ENCODE measurements at regions not wholly inside any gene's neighbourhood (a gene's known extent, or its start where the extent isn't known, plus 50 kb on each side); places are given as distances from the start of the nearest gene placed in this dataset.

- Histone ChIP-seq H3K9me3 (ENCODE audit: control insufficient read depth, insufficient read depth, low read depth, low read length) (no peaks in the 10 kb centered on the region), H3K27ac (ENCODE audit: low read length) (no peak overlapping the region), H3K4me3 (ENCODE audit: low read depth in 2 of 2, low read length in 2 of 2) (no peak overlapping the region), H3K36me3 (ENCODE audit: control insufficient read depth, insufficient read depth, low read length) (no peaks in the 10 kb centered on the region), H3K27me3 (ENCODE audit: control insufficient read depth, insufficient read depth, low read length) (no peaks in the 10 kb centered on the region), H3K4me1 (ENCODE audit: control insufficient read depth, insufficient read depth, low read length) (no peaks in the 10 kb centered on the region)
- no peak for TF ChIP-seq TCF7L2 (IDR thresholded peaks at IDR 0.05; ENCODE audit: low read depth, low read length)
- no peak for TF ChIP-seq CTCF (IDR thresholded peaks at IDR 0.05)
- TF ChIP-seq POLR2AphosphoS5 (IDR thresholded peaks at IDR 0.05; ENCODE audit: low read depth, low read length) = no peak
- TF ChIP-seq REST (IDR thresholded peaks at IDR 0.05; ENCODE audit: insufficient read depth in 1 of 2, low read depth in 2 of 2, low read length in 1 of 2) = no peak
- no peak for TF ChIP-seq SIN3A (IDR thresholded peaks at IDR 0.05; ENCODE audit: borderline replicate concordance, insufficient read depth, low read depth, low read length)
- intact Hi-C loops (cut with micrococcal nuclease; ENCODE audit: unreplicated experiment) (no loop called here), in situ Hi-C loops (cut with HindIII; ENCODE audit: low pct_unique_long_range_greater_than_20kb, low sequenced_read_pairs) (no loop called here)
- no TSS peak for BruUV-seq (replicated peaks)
- POLR2A ChIA-PET = no interaction called here
- no peak for DNase-seq (ENCODE audit: low read depth, low spot score)
- ATAC-seq = no peak
- CTCF ChIA-PET = interaction anchor here (0.7 kb wide), 1 partner anchor 175 kb away, joined by 3 read pairs; no protein-coding TSS in a partner anchor
Observed at GRCh38 chr11:116517077-116517476, 255.7 kb downstream of the BUD13 start.

DNA sequence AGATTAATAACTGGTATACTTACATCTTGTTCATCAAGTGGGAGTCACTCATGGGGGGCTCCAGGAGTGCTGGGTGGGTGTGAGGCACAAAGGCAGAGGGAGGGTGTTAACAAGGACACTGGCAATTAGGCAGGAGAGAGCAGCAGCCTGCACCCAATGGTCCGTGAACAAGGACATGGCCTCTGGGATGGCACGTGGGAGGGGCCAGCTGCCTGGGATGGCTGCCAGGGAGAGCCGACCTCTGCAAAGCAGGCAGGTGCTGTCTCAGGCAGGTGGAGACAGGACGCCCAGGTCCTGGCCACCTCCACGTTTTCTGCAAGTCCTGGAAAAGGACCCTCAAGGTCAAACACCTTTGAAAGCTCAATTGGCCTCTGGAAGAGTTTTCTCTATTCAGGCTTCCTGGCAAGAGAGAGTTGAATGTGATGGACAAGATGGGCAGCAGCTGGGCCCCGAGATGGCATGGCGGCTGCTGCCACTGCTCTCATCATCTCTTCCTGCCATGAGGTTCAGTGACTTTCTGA, 257.1 kb downstream of the BUD13 start:
- no TSS peak for BruUV-seq (replicated peaks)
- CTCF ChIA-PET = no interaction called here
- DNase-seq (ENCODE audit: low read depth, low spot score) = no peak
- intact Hi-C loops (cut with micrococcal nuclease; ENCODE audit: unreplicated experiment) (loop anchor here (2.0 kb wide), 1 partner anchor 175 kb away; no protein-coding TSS in a partner anchor), in situ Hi-C loops (cut with HindIII; ENCODE audit: low pct_unique_long_range_greater_than_20kb, low sequenced_read_pairs) (no loop called here)
- ATAC-seq = no peak
- no peaks in the 10 kb centered on the region for H3K4me1 ChIP-seq (ENCODE audit: control insufficient read depth, insufficient read depth, low read length)
- no peaks in the 10 kb centered on the region for H3K36me3 ChIP-seq (ENCODE audit: control insufficient read depth, insufficient read depth, low read length)
- H3K27me3 ChIP-seq (ENCODE audit: control insufficient read depth, insufficient read depth, low read length) = no peaks in the 10 kb centered on the region
- POLR2A ChIA-PET = no interaction called here
- no peaks in the 10 kb centered on the region for H3K9me3 ChIP-seq (ENCODE audit: control insufficient read depth, insufficient read depth, low read depth, low read length)
- no peak overlapping the region for H3K4me3 ChIP-seq (ENCODE audit: low read depth in 2 of 2, low read length in 2 of 2)
- TF ChIP-seq CTCF (IDR thresholded peaks at IDR 0.05) = no peak
- no peak for TF ChIP-seq POLR2AphosphoS5 (IDR thresholded peaks at IDR 0.05; ENCODE audit: low read depth, low read length)
- no peak for TF ChIP-seq SIN3A (IDR thresholded peaks at IDR 0.05; ENCODE audit: borderline replicate concordance, insufficient read depth, low read depth, low read length)
- no peak for TF ChIP-seq REST (IDR thresholded peaks at IDR 0.05; ENCODE audit: insufficient read depth in 1 of 2, low read depth in 2 of 2, low read length in 1 of 2)
- TF ChIP-seq TCF7L2 (IDR thresholded peaks at IDR 0.05; ENCODE audit: low read depth, low read length) = no peak
- H3K27ac ChIP-seq (ENCODE audit: low read length) = no peak overlapping the region
